Mesothelial cell of epicardium (in vitro differentiated cells): ENCODE measurements at regions not wholly inside any gene's neighbourhood (a gene's known extent, or its start where the extent isn't known, plus 50 kb on each side); places are given as distances from the start of the nearest gene placed in this dataset.

Experiments used
- DNase-seq, 2 experiments: peaks; one replicate each; pipeline ENCODE4 v3.0.0; 2021; ENCODE audit warnings: low spot score in 2 of 2; ENCODE audit not compliant: unreplicated experiment in 2 of 2
- H3K27ac Mint-ChIP-seq: 2 replicates; pipeline ENCODE4 v1.8.0; 2021; ENCODE audit warnings: mixed read lengths
- H3K27me3 Mint-ChIP-seq: 2 replicates; pipeline ENCODE4 v1.8.0; 2021; ENCODE audit warnings: low read depth, mixed read lengths
- H3K36me3 Mint-ChIP-seq: 2 replicates; pipeline ENCODE4 v1.8.0; 2021; ENCODE audit warnings: mixed read lengths
- H3K4me1 Mint-ChIP-seq: 2 replicates; pipeline ENCODE4 v1.8.0; 2021; ENCODE audit warnings: mixed read lengths
- H3K4me3 Mint-ChIP-seq: 2 replicates; pipeline ENCODE4 v1.8.0; 2021; ENCODE audit warnings: mild to moderate bottlenecking, moderate library complexity, mixed read lengths
- H3K9me3 Mint-ChIP-seq: 2 replicates; pipeline ENCODE4 v1.8.0; 2021; ENCODE audit warnings: mixed read lengths
- TF ChIP-seq, protein P1 (sequence below): fragments of 200-600 bp; sonication (generic); IDR thresholded peaks from one replicate; pipeline ENCODE4 v1.5.0; 2021; ENCODE audit warnings: antibody characterized with exemption; ENCODE audit not compliant: unreplicated experiment

- Mint-ChIP-seq H3K36me3 (no peaks in the 10 kb centered on the region), H3K4me3 (no peak overlapping the region), H3K9me3 (no peaks in the 10 kb centered on the region), H3K27me3 (no peaks in the 10 kb centered on the region), H3K27ac (no peak overlapping the region), H3K4me1 (peaks cover 14% of the 10 kb centered on the region)
- no peak for DNase-seq
- TF ChIP-seq, protein P1, sequence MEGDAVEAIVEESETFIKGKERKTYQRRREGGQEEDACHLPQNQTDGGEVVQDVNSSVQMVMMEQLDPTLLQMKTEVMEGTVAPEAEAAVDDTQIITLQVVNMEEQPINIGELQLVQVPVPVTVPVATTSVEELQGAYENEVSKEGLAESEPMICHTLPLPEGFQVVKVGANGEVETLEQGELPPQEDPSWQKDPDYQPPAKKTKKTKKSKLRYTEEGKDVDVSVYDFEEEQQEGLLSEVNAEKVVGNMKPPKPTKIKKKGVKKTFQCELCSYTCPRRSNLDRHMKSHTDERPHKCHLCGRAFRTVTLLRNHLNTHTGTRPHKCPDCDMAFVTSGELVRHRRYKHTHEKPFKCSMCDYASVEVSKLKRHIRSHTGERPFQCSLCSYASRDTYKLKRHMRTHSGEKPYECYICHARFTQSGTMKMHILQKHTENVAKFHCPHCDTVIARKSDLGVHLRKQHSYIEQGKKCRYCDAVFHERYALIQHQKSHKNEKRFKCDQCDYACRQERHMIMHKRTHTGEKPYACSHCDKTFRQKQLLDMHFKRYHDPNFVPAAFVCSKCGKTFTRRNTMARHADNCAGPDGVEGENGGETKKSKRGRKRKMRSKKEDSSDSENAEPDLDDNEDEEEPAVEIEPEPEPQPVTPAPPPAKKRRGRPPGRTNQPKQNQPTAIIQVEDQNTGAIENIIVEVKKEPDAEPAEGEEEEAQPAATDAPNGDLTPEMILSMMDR = no peak
Measured at GRCh38 chr6:163723759-163724158, 309.2 kb downstream of the QKI start.

DNA sequence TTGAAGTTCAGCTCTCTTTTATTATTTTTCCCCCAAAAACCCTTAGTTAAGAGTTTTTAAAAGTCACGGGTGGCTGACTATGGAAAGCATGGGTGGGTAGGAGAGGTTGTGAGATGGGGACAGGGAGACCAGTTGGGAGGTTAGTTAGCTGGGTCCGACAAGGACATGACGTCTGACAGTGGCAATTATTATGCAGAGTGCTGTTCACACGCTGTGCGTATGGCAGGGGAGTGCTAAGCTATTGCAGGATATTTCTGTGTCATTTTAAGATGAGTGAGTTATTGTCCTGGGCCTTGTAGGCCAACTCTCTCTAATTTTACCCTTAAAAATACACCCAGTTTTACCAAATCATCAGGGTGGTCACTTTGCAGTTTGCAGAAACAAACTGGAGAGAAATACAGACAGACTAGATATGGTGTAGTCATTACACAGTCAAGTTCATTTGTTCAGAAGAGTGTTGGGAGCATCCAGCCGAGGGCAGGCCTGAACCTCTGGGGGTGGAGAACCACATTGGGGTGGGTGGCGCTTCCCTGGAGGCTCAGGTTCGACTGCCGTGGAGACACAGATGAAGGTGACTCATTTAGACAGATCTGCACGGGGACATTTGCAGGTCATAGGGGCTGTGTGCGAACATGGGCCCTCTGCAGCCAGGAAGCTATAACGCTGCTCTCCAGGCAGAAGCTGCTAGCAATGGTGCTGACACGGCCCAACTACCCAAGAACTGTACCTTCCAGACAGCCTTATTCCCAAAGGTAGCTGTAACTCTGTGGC lies 307.6 kb downstream of the QKI start:
- TF ChIP-seq, protein P1 = no peak
- no peaks in the 10 kb centered on the region for H3K9me3 Mint-ChIP-seq
- no peaks in the 10 kb centered on the region for H3K36me3 Mint-ChIP-seq
- no peak for DNase-seq
- H3K27me3 Mint-ChIP-seq = no peaks in the 10 kb centered on the region
- H3K4me1 Mint-ChIP-seq = peaks cover 17% of the 10 kb centered on the region
- H3K27ac Mint-ChIP-seq = no peak overlapping the region
- H3K4me3 Mint-ChIP-seq = no peak overlapping the region

DNA sequence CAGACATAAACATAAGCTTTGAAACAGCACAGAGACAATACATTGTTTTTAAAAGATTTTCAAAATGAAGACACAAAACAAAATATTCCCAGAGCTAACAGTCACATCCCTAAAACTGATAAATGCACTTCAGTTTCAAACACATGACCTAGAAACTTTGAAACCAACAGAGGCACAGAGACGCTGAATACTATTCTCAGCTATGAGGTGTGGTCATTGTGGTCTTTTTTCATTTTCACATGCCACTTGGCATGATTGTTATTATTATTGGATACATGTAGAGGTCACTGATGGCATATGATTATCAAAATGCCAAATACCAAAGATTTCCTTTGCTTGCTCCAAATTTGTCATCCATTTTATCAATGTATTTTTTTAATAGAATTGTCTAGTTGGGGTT lies 306.9 kb downstream of the QKI start:
- no peaks in the 10 kb centered on the region for H3K9me3 Mint-ChIP-seq
- no peak for DNase-seq
- H3K36me3 Mint-ChIP-seq = no peaks in the 10 kb centered on the region
- H3K27me3 Mint-ChIP-seq = no peaks in the 10 kb centered on the region
- TF ChIP-seq, protein P1 = no peak
- peaks cover 17% of the 10 kb centered on the region for H3K4me1 Mint-ChIP-seq
- H3K27ac Mint-ChIP-seq = no peak overlapping the region
- H3K4me3 Mint-ChIP-seq = no peak overlapping the region

DNA sequence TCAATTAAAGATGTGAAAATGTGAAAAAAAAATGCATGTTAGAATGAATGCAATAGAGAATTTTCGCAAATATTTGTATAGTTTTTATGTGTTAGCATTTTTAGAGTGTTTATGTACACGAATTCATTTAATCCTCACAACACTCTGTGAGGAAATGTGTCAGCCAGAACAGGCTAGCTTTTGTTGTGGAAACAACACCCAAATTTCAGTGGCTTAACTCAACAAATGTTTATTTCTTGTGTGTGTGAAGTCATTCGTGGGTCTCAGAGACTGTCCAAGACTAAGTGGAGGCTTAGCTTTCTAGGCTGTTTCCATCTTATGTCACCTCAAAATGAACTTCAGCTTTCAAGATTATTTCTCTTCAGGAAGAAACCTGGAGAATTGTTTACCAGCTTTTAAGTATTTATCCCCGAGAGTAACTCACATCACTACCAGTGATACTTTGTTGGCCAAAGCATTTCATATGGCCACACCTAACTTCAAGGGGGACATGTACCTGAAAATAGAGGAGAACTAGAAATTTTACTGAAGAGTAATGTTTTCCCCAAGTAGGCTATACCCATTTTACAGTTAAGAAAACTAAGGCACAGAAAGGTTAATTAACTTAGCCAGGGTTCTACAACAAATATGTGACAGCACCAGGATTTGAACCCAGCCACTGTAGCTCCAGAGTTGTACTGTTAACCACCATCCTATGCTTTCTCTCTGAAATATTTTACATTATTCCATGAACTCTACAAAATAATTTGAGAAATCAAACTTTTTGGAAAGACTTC lies 306.1 kb downstream of the QKI start:
- peaks cover 13% of the 10 kb centered on the region for H3K4me1 Mint-ChIP-seq
- no peaks in the 10 kb centered on the region for H3K9me3 Mint-ChIP-seq
- DNase-seq = no peak
- H3K4me3 Mint-ChIP-seq = no peak overlapping the region
- no peaks in the 10 kb centered on the region for H3K27me3 Mint-ChIP-seq
- H3K36me3 Mint-ChIP-seq = no peaks in the 10 kb centered on the region
- TF ChIP-seq, protein P1 = no peak
- H3K27ac Mint-ChIP-seq = no peak overlapping the region

DNA sequence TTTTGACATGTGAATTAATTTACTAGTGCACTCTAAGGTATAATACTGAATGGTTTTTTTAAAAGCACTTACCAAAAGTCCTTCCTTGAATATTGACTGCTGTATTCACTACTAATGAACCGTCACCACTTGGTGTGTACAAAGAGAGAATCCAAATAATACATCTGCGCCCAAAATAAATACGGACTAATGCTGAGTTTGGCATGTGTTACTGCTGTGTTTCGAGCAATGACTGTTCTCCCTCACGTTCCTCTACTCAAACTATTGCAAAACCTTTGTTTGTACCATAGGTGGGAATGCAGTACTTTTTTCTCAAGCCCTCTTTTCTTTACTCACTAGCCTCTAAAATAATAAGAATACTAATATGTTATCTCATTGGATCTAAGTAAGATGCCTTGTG lies 305.5 kb downstream of the QKI start:
- H3K27me3 Mint-ChIP-seq = no peaks in the 10 kb centered on the region
- no peak overlapping the region for H3K4me3 Mint-ChIP-seq
- H3K27ac Mint-ChIP-seq = no peak overlapping the region
- TF ChIP-seq, protein P1 = no peak
- peaks cover 7% of the 10 kb centered on the region for H3K4me1 Mint-ChIP-seq
- DNase-seq = no peak
- no peaks in the 10 kb centered on the region for H3K36me3 Mint-ChIP-seq
- H3K9me3 Mint-ChIP-seq = no peaks in the 10 kb centered on the region
